RKO (cell line): ENCODE measurements at regions not wholly inside any gene's neighbourhood (a gene's known extent, or its start where the extent isn't known, plus 50 kb on each side); places are given as distances from the start of the nearest gene placed in this dataset.
"Not testable (repeated sequence)": the region's sequence is repeated elsewhere in the genome, so short reads cannot be mapped to it uniquely, and the experiment has no call there.

ENCODE experiments used
- DNase-seq: peaks from one replicate; pipeline ENCODE4 v3.0.0-alpha.2; 2016; ENCODE audit warnings: low spot score

DNA sequence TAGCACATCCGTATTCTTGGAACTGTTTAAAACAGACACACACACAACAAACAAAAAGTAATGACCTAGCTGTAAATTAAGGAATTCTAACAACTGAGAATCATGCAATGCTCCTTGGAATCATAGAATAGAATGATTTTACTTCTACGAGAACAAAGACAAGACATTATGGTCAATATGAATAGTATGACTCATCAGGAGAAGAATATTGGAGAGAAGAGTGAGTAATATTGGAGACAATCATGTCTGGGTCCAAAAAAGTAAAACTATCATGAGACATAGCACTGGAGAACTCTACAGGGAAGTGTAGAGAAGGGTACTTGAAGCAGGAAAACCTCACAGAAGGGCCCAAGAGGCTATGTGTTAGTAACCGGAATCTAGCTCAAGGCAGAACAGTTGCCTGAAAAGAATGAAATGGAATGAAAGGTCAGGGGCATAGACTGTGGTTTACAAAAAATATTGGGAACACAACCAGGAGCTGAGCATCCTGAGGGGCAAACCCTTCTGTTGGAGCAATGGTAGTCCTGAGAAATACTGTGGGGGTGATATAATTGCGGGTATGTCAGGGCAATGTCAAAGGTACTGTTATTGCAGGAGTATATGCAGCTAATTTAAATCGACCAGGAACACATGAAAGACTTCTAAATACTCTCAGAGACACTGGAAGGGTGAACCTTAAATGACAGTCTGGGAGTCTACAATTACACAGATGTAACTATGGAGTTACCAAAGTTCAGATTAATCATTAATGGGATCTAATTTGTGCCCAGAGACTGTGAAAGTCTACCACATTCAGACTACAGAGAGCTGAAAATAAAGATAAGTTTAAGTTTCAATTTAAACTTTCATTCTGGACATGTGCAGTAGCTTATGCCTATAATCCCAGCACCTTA lies 201.2 kb downstream of the BCHE start:
- DNase-seq = no peak

DNA sequence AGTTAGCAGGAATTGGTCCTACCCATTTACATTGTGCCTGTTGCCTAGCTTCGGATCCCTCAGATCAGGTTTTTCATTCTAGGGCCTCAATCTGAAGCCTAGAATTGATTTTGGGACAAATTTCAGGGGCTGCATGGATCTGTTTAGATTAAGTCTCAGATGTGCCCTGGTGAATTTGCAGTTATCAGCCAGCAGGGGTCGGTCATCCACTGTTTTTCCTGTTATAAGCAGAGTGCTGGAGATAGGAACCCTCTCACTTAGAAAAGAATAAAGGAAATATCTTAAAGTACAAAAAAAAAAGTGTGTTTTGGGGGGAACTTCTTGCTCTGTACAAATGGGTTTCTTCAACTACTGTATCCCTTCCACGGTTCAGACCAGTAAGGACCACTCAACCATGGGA lies 212.5 kb downstream of the BCHE start:
- DNase-seq = no peak

DNA sequence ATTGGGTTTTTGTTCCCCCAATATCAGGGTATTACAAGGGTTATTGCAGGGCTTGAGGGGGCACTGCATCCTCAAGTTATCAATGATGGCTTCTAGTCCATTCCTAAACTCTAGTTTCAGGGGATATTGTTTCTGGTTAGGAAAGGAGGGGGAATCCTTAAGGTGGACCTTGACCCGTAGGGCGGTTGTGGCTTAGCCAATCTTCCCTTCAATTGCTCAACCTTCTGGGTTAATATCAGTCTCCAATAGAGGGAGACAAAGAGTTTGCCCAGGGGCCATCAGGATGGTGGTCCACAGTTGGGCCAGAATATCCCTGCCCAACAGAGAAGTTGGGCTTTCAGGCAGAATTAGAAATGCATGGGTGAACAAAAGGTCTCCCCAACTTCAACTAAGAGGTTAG lies 214.9 kb downstream of the BCHE start:
- DNase-seq = no peak

DNA sequence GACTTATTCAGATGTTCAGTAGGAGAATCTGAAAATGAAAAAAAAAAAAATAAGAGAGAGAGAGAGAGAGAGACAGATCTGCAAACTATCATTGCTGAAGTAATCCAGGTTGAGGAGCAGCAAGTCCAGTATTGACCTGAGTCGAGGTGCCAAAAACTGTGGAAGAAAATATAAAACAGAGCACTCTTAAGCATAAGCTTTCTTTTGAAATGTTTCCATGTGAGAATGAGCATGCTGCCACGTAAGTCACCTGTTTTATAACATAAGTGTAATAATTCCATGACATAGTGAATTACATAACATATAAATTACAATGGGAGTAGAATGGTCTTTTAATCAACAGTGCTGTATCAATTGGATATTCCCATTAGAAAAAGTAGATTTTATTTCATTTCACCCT lies 218.2 kb downstream of the BCHE start:
- no peak for DNase-seq

DNA sequence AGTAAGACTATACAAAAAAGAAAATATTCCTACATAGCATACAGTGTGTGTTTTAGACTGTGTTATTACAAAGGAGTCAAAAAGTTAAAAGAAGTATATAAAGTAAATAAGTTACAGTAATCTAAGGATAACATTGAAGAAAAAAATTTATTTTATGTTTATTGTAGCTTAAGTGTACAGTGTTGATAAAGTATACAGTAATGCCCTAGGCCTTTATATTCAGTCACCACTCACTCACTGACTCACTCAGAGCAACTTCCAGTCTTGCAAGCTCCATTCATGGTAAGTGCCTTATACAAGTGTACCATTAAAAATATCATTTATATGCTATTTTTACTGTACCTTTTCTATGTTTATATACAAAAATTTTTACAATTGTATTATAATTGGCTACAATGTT lies 220.1 kb downstream of the BCHE start:
- DNase-seq = peak; percentile 5

DNA sequence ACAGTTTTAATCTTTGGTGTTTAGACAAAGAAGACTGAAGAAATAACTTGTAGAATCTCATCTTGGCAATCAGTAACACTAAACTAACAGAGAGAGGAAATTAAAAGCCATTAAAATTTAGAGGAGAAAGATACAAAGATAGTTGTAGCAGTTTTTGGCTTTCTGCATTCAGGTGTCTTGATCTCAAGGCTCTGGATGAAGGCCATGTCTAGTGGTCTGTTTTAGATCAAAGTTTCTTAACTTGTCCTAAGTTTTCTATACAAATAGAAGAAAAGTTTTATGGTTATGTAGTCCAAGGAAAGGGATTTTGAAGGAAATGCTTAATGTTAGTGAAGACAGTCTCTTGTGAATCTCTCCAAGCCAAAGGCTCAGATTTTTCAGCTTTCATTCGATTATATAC lies 222.9 kb downstream of the BCHE start:
- DNase-seq = no peak

DNA sequence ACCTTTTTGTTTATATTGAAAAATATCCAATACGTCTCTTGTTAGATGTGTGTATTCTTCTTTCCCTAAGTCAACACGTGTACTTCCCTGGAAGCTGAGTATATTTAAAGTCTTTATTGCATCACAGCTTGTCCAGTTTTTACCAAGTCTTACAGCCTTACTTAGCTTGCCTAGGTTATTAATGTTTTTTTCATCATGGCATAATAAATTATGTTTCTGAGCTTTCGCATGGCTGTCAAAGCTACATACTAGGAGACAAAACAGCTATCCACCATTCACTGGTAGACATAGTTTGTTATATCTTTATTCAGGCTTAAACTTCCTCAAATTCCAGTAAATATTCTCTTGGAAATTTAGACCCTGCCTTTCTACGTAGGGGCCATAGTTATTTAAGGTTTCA lies 224.2 kb downstream of the BCHE start:
- DNase-seq = no peak

DNA sequence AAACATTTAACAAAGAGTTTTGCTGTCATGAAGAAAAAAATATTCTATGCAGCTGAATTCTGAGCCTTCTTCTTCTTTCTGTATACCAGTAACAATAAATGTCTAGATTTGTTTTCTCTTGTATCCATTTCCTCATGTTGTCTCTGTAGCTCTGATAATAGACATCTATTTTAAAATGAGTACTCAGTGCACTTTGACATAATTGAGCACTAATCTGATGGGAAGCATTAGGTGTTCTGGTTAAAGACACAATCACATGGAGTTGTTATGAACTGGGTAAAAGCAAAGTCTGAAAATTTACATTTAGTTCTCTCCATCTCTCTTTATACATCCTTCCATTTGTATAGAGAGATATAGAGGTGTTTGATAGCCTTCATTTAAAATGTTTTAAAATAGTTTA lies 230.0 kb downstream of the BCHE start:
- DNase-seq = no peak

DNA sequence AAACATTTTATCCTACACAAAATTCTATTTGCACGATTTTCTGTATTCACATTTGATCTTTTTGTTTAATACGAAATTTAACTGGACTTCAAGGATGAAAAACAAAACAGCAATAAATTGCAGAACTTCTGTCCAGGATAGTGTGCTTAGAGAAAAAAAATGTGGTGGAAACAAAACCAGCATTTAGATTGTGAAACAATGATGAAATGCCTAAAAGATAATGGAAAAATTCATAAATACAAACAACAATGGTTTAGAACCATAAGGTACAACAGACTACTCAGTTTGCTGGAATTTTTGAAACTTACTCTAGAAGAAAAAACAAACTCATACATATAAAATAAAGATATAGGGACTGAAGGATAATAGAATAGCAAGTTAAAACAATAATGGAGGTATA lies 234.0 kb downstream of the BCHE start:
- no peak for DNase-seq

DNA sequence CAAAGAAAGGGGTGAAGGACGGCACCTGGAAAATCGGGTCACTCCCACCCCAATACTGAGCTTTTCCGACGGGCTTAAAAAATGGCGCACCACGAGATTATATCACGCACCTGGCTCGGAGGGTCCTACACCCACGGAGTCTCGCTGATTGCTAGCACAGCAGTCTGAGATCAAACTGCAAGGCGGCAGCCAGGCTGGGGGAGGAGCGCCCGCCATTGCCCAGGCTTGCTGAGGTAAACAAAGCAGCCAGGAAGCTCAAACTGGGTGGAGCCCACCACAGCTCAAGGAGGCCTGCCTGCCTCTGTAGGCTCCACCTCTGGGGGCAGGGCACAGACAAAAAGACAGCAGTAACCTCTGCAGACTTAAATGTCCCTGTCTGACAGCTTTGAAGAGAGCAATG lies 264.7 kb downstream of the BCHE start:
- DNase-seq = not testable (repeated sequence)

DNA sequence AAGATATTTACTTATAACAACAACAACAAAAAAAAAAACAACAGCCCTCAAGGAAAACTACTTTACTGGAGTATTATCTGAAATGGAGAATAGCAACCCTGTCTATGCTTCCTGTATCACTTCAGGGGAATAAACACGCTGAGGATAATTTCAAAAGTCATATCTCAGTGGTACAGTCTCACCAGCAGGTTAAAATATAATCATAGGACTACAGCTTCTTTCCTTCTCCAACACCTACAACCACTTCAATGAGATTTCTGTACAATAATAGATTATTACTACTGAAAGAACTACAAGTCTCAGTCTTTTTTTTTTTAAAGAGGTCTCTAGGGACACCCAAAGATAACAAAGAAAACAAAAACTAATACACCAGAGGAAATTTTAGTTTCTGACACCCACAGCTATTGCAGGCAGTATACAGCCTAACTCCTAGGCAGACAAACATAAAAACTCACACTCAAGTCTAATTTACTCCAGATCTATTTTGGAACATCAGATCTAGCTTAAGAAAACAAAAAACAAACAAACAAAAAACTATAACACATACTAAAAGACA lies 268.2 kb downstream of the BCHE start:
- no peak for DNase-seq

DNA sequence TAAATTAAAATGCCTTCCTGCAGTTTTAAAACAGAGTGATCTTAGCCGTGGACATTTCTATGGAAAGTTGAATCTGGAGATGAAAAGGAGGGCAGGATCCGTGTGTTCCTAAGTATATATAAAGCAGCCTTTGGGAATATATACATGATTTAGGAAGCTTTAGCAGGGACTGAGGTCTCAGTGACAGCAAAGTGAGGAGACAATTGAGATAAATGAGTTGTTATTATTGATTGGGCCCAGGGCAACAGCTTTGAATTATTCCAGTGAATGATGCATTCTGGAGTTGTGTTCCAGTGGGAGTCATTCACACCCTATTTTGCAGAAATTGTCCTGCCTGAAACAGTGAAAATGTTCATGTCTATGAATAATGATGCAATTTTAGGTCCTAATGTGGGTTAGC lies 281.4 kb downstream of the BCHE start:
- DNase-seq = no peak

DNA sequence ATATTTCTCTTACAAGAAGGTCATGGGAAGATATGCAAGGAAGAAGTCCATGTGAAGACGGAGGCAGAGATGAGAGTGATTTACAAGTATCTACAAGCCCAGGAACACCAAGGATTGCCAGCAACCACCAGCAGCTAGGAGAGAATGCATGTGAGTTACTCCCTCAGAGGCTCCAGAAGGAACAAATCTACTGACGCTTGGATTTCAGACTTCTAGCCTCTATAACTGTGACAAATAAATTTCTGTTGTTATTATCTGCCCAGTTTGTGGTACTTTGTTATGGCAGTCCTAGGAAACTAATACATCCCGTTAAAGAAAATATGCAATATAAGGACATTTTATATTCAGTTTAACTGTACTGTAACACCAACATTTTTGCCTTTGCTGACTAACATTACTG lies 283.9 kb downstream of the BCHE start:
- DNase-seq = no peak

DNA sequence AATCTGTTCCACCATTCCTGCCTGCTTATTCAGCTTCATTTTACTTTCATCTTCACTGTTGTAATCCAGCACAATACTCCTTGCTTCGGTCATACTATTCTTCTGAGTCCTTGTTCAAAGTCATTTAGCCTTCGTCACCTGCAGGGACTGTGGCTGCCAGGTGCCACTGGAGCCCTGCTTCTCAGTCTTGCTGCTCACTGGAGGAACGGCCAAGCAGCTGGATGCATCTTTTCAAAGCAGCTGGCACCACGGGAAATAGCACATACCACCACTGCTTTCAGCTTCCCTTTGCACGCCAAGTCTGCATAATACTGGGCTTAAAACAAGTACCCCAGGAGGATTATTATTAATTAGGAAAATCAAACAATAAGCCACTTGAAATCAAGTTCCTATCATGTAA lies 287.6 kb downstream of the BCHE start:
- no peak for DNase-seq

DNA sequence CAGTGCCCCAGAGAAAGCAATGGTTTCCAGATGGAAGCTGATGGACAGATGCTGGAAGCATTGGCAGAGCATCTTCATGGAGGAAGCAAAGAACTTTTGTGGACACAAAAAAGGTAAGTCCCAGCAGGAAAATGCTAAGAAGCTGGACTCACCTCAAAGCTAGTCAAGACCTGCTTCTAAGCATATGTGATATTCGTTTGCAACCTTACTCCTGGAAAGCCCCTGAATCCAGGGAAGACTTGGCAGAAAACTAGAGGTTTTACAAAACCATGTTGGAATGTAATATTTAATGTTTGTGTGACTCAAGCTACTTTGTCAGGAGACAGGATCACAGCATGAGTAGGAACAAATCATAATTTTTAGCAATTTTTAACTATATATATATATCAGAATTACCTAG lies 288.2 kb downstream of the BCHE start:
- DNase-seq = no peak

DNA sequence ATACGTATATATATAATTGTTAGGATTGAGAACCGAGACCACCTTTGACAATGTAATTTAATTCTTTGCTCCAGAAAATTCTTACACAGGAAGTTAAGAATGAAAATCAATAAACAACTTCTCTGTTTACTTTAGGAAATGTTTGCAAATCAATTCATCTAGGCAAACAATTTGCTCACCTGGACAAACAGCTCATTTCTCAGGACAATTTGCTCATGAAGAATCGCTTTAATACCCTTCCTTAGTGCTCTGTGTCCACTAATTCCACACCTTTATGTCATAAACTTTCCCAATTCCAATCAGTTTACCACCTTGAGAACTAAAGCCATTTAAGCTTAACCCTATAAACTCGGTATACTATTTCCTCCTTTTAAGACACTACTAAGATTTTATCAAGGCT lies 292.2 kb downstream of the BCHE start:
- DNase-seq = no peak

DNA sequence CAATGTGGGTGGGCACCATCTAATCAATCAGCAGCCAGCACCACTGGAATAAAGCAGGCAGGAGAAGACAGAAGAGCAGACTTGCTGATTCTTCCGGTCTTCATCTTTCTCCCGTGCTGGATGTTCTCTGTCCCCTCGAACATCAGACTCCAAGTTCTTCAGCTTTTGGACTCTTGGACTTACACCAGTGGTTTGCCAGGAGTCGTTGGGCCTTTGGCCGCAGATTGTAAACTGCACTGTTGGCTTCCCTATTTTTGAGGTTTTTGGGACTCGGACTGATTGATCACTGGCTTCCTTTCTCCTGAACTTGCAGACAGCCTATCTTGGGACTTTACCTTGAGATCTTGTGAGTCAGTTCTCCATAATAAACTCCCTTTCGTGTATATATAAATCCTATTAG lies 292.8 kb downstream of the BCHE start:
- no peak for DNase-seq

DNA sequence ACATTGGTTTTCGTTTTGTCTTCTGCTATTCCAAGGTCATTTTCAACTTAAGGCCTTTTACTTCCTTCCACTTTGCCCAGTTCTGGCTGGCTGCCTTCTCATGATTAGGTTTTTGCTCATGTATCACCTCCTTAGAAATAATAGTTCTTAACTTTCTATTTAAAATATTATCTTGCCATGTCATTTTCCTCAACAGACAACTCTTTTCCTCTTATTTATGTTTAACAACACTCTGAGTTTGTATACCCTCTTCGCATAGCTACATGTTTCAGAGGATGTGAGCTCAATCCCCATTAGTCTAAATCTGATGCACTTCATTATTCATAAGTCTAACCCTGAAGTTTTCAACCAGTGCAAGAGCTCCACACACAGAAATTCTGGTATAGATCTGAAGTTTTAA lies 299.1 kb downstream of the BCHE start:
- no peak for DNase-seq

DNA sequence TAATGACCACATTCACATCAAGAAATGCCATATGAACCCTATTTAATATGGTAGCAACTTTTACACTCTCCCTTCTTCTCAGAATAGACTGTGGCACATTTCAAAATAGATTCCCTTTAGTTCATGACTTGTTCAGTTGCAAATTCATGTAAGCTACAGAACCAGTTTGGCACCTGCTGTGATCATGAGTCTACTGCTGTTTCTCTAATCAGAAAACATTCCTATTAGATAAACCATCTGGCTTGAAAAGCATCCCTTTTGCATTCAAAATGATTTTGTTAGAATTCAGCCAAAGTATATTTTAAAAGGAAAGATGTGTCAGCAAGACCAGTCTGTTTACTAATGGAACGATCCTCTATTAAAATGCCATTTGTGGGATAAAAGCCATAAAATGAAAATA lies 304.4 kb downstream of the BCHE start:
- DNase-seq = no peak

DNA sequence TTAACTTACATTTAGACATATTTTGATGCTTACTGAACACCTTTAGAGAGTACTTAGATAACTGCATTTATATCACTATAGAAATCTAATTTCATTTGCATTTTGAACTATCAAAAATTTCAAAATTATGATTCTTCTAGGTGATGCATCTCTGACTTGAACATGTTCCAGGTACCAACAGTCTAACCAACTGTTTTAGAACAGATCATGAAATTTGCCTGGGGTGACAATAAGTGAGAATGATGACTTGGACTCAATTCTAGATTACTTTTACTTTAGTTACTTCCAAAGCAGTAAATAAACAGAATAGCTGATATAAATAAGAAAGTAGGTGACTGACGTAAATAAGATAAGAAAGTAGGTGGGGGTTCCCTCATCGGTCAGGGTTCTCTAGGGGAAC lies 307.8 kb downstream of the BCHE start:
- DNase-seq = no peak

DNA sequence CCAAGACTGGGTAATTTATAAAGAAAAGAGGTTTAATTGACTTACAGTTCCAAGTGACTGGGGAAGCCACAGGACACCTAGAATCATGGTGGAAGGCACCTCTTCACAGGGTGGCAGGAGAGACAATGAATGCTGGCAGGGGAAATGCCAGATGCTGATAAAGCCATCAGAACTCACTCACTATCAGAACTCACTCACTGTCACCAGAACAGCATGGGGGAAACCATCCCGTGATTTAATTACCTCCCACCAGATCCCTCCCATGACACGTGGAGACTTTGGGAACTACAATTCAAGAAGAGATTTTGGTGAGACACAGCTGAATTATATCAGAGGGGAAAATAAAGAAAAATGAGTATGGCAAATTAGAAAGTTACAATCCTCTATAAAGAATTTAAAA lies 310.9 kb downstream of the BCHE start:
- no peak for DNase-seq

DNA sequence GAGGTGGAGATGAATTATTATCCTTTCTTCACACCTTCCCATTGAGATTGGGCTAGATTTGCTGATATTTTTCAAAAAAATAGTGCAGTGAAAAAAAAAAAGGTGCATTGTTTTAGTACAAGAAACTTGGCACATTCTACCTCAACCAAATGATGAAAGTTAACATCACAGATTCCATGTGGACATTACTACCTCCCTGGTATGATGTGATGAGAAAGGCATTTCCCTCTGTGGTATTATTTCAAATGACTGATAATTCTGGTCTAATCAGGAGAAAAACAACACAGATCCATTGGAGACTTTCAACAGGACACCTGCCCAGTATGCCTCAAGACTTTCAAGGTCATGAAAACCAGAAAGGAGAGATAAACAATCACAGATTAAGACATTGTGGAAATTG lies 313.4 kb downstream of the BCHE start:
- DNase-seq = peak; percentile 14

DNA sequence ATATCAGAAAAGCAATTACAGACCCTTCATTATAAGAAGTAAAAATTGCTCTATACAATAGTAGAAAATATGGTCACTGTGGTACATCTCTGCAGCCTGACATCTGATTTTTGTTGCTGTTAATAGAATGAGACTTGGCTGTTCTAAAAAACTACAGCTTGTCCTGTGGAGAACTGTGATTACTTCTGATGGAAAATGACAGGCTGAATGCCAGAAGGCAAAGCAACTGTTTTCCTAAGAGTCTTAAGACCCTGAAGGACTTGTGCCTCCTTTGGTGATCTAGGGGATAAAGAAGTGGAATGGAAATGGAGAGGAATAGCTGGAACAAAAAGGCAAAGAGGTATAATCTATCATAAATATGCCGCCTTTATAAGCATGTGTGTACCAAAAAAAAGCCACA lies 314.8 kb downstream of the BCHE start:
- no peak for DNase-seq
